ENCODE measurements at regions not wholly inside any gene's neighbourhood (a gene's known extent, or its start where the extent isn't known, plus 50 kb on each side); places are given as distances from the start of the nearest gene placed in this dataset.

- H3K4me1 ChIP-seq, result no peaks in the 10 kb centered on the region
- TF ChIP-seq, protein P1, sequence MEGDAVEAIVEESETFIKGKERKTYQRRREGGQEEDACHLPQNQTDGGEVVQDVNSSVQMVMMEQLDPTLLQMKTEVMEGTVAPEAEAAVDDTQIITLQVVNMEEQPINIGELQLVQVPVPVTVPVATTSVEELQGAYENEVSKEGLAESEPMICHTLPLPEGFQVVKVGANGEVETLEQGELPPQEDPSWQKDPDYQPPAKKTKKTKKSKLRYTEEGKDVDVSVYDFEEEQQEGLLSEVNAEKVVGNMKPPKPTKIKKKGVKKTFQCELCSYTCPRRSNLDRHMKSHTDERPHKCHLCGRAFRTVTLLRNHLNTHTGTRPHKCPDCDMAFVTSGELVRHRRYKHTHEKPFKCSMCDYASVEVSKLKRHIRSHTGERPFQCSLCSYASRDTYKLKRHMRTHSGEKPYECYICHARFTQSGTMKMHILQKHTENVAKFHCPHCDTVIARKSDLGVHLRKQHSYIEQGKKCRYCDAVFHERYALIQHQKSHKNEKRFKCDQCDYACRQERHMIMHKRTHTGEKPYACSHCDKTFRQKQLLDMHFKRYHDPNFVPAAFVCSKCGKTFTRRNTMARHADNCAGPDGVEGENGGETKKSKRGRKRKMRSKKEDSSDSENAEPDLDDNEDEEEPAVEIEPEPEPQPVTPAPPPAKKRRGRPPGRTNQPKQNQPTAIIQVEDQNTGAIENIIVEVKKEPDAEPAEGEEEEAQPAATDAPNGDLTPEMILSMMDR (IDR thresholded peaks at IDR 0.05), result no peak
- H3K27ac ChIP-seq, result no peak overlapping the region
- no peak for DNase-seq (ENCODE audit: low spot score)
- H3K36me3 ChIP-seq, result no peaks in the 10 kb centered on the region
- no peaks in the 10 kb centered on the region for H3K9me3 ChIP-seq
- no peaks in the 10 kb centered on the region for H3K27me3 ChIP-seq
- no peak overlapping the region for H3K4me3 ChIP-seq
Observed at GRCh38 chr5:53239301-53239990, 129.9 kb upstream of the MOCS2 start.

- no peaks in the 10 kb centered on the region for H3K4me1 ChIP-seq
- no peaks in the 10 kb centered on the region for H3K9me3 ChIP-seq
- no peak overlapping the region for H3K27ac ChIP-seq
- H3K27me3 ChIP-seq, result no peaks in the 10 kb centered on the region
- H3K36me3 ChIP-seq, result no peaks in the 10 kb centered on the region
- TF ChIP-seq, protein P1 (IDR thresholded peaks at IDR 0.05), result no peak
- no peak for DNase-seq (ENCODE audit: low spot score)
- no peak overlapping the region for H3K4me3 ChIP-seq
Observed at GRCh38 chr5:53240661-53241060, 131.1 kb upstream of the MOCS2 start.

DNA sequence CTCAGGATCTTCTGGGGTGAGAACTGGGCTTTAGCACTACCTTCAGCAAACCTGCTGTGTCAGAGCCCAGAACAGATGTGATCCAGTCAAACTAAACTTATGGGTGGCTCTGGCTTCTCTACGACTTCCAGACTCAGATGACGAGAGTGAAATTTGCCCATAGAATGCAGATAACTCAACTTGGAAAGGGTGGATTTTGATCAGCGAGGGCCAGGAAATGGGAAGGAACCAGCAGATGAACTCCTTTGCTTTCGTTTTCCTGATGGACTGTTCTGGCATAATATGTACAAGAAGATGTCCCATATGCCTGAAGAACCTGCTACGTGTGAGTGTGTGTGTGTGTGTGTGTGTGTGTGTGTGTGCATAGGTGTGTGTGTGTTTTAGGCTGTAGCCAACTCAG, 132.0 kb upstream of the MOCS2 start:
- no peaks in the 10 kb centered on the region for H3K36me3 ChIP-seq
- no peak overlapping the region for H3K4me3 ChIP-seq
- H3K9me3 ChIP-seq, result no peaks in the 10 kb centered on the region
- no peaks in the 10 kb centered on the region for H3K4me1 ChIP-seq
- DNase-seq (ENCODE audit: low spot score), result no peak
- no peak overlapping the region for H3K27ac ChIP-seq
- TF ChIP-seq, protein P1 (IDR thresholded peaks at IDR 0.05), result no peak
- H3K27me3 ChIP-seq, result no peaks in the 10 kb centered on the region

DNA sequence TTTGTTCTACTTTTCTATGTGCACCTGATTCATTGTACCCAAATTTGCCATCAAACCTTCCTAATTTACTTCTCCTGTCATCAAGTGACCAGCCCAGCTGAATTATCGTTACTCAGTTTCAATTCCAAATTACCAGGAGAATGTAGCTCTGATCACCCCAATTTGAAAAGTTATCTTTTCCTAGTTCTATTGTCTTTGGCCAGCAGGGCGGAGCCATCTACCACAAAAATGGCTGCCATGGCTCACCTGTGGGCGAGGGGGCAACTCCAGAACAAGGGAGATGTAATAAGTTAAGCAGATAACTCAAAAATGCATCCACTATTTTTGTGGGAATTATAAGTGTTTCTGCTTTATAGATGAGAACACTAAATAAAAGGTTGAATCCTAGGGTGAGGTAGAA, 133.8 kb upstream of the MOCS2 start:
- TF ChIP-seq, protein P1 (IDR thresholded peaks at IDR 0.05), result no peak
- no peaks in the 10 kb centered on the region for H3K9me3 ChIP-seq
- no peak overlapping the region for H3K27ac ChIP-seq
- no peak for DNase-seq (ENCODE audit: low spot score)
- H3K27me3 ChIP-seq, result no peaks in the 10 kb centered on the region
- H3K4me1 ChIP-seq, result no peaks in the 10 kb centered on the region
- no peak overlapping the region for H3K4me3 ChIP-seq
- H3K36me3 ChIP-seq, result no peaks in the 10 kb centered on the region

DNA sequence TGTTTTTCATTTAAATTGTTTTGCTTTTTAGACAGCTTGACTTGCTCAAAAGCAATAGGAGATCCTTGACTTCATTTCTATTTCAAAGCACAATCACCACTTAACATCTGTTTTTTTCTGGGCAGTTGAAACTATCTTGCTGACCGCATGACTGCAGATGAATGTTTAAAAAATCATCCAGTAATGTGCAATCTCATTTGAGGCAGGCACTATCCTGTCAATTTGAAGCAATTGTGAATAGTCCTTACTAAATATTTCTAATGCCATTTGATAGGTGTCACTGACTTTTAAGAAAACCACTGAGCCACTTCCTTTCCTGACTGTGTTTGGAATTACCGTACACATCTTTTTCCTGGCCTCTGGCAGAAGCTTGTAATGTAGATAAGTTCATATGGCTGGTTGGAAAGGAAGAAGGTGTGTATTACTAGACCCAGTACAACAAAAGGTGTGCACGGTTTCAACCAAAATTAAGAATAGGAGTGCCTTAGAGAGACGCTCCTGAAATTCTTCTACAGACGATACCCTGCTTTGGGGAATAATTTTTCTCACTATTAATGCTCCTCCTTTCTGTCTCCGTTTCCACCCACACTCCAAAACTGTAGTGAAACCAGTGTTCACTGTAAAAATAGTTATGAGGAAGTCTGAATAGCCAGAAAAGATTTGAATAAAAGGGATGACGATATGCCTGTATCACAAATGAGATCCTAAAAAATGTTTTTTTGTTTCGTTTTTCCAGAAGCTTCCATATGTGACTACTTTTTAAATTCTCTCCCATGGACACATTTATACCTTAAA, 136.7 kb upstream of the MOCS2 start:
- Histone ChIP-seq H3K27ac (no peak overlapping the region), H3K4me3 (no peak overlapping the region), H3K36me3 (no peaks in the 10 kb centered on the region), H3K27me3 (no peaks in the 10 kb centered on the region), H3K4me1 (no peaks in the 10 kb centered on the region), H3K9me3 (no peaks in the 10 kb centered on the region)
- DNase-seq (ENCODE audit: low spot score), result no peak
- TF ChIP-seq, protein P1 (IDR thresholded peaks at IDR 0.05), result no peak

All from right atrium auricular region (tissue), 2 donors.